HG02798 (cell line): ENCODE measurements at regions not wholly inside any gene's neighbourhood (a gene's known extent, or its start where the extent isn't known, plus 50 kb on each side); places are given as distances from the start of the nearest gene placed in this dataset.
"Not testable (repeated sequence)": the region's sequence is repeated elsewhere in the genome, so short reads cannot be mapped to it uniquely, and the experiment has no call there.

Source experiments
- ATAC-seq: cut with Tn5 transposase; IDR thresholded peaks from one replicate; pipeline ENCODE4 v1.9.1; 2021; ENCODE audit warnings: mild to moderate bottlenecking; ENCODE audit not compliant: unreplicated experiment, poor library complexity

- no peak for ATAC-seq
Measured at GRCh38 chr4:141503260-141503659, 133.1 kb upstream of the IL15 start.

GRCh38 chr4:141511055-141511454 is 125.3 kb upstream of the IL15 start:
- no peak for ATAC-seq

- no peak for ATAC-seq
Measured at GRCh38 chr4:141513866-141514265, 122.5 kb upstream of the IL15 start.

GRCh38 chr4:141518222-141518621 is 118.2 kb upstream of the IL15 start:
- ATAC-seq = no peak

- no peak for ATAC-seq
Measured at GRCh38 chr4:141524116-141524515, 112.3 kb upstream of the IL15 start.

GRCh38 chr4:141524841-141525240 is 111.5 kb upstream of the IL15 start:
- no peak for ATAC-seq

GRCh38 chr4:141530627-141531026 is 105.8 kb upstream of the IL15 start:
- ATAC-seq = no peak

GRCh38 chr4:141534985-141535384 is 101.4 kb upstream of the IL15 start:
- no peak for ATAC-seq

GRCh38 chr4:141538001-141538400 is 98.4 kb upstream of the IL15 start:
- no peak for ATAC-seq

- no peak for ATAC-seq
Measured at GRCh38 chr4:141540643-141541042, 95.7 kb upstream of the IL15 start.

- ATAC-seq = no peak
Measured at GRCh38 chr4:141541851-141542250, 94.5 kb upstream of the IL15 start.

GRCh38 chr4:141543176-141543575 is 93.2 kb upstream of the IL15 start:
- ATAC-seq = no peak

GRCh38 chr4:141543706-141544105 is 92.7 kb upstream of the IL15 start:
- ATAC-seq = no peak

GRCh38 chr4:141548791-141549190 is 87.6 kb upstream of the IL15 start:
- ATAC-seq = no peak

GRCh38 chr4:141560056-141560455 is 76.3 kb upstream of the IL15 start:
- ATAC-seq = peak; percentile 62

- no peak for ATAC-seq
Measured at GRCh38 chr4:141562649-141563048, 73.7 kb upstream of the IL15 start.

GRCh38 chr4:141563723-141564122 is 72.7 kb upstream of the IL15 start:
- ATAC-seq = no peak

- not testable (repeated sequence) for ATAC-seq
Measured at GRCh38 chr4:141564961-141565360, 71.4 kb upstream of the IL15 start.

GRCh38 chr4:141565379-141566089 is 70.8 kb upstream of the IL15 start:
- ATAC-seq = peak; percentile 43

- ATAC-seq = no peak
Measured at GRCh38 chr4:141567326-141567915, 69.0 kb upstream of the IL15 start.

- ATAC-seq = no peak
Measured at GRCh38 chr4:141569141-141569540, 67.2 kb upstream of the IL15 start.

- ATAC-seq = no peak
Measured at GRCh38 chr4:141570290-141570689, 66.1 kb upstream of the IL15 start.
